ENCODE measurements at regions not wholly inside any gene's neighbourhood (a gene's known extent, or its start where the extent isn't known, plus 50 kb on each side); places are given as distances from the start of the nearest gene placed in this dataset.
"Not testable (repeated sequence)": the region's sequence is repeated elsewhere in the genome, so short reads cannot be mapped to it uniquely, and the experiment has no call there.

- FAIRE-seq = peak; percentile 21
These were observed 281.9 kb upstream of the MAF start for GRCh38 chr16:79882340-79883005.

DNA sequence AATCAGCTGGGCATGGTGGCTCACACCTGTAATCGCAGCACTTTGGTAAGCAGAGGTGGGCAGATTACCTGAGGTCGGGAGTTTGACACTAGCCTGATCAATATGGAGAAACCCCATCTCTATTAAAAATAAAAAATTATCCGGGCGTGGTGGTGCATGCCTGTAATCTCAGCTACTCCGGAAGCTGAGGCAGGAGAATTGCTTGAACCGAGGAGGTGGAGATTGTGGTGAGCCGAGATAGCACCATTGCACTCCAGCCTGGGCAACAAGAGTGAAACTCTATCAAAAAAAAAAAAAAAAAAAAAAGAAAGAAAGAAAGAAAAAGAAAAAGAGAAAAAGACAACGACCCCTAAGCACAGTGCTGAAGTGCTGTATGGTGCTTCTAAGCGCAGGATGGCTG lies 280.6 kb upstream of the MAF start:
- not testable (repeated sequence) for FAIRE-seq

- no peak for FAIRE-seq
These were observed 275.8 kb upstream of the MAF start for GRCh38 chr16:79876332-79876730.

DNA sequence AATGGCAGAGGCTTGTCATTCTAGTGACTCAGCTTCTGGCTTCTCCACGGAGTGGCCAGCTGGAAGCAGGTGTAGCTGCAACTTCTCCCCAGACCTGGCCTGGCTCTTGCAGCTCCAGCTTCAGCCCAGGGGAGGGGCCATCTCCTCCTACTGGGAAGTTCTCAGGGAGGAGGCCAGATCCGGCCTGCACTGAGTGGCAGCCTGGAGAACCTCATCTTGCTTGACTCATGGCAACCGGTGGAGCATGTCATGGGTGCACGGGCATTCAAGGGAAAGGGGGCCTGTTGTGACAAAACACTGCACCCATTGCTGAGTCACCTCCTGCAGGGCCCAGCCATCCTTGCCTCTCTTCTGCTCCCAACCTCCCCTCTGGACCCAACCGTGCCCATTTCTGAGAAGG lies 273.9 kb upstream of the MAF start:
- no peak for FAIRE-seq

DNA sequence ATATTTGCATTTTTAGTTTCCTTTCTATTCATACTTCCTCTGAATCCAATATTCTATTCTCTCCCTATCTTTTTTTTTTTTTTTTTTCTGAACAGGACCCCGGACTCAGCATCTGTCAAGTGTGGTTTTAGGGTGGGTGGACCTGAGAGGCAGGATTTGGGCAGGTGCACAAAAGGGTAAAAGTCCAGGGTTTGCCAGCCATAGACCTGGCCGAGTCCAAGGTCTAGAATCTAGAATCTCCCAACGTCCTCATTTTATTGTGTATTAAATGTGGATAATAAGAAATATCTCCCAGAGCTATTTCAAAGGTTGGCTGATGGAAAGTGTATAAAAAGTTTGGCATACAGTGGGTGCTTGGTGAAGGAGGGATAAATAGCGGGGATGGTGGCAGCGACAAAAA lies 273.3 kb upstream of the MAF start:
- FAIRE-seq = no peak

- FAIRE-seq = no peak
These were observed 271.4 kb upstream of the MAF start for GRCh38 chr16:79871906-79872305.

GRCh38 chr16:79870016-79870886 lies 269.7 kb upstream of the MAF start:
- FAIRE-seq = no peak

DNA sequence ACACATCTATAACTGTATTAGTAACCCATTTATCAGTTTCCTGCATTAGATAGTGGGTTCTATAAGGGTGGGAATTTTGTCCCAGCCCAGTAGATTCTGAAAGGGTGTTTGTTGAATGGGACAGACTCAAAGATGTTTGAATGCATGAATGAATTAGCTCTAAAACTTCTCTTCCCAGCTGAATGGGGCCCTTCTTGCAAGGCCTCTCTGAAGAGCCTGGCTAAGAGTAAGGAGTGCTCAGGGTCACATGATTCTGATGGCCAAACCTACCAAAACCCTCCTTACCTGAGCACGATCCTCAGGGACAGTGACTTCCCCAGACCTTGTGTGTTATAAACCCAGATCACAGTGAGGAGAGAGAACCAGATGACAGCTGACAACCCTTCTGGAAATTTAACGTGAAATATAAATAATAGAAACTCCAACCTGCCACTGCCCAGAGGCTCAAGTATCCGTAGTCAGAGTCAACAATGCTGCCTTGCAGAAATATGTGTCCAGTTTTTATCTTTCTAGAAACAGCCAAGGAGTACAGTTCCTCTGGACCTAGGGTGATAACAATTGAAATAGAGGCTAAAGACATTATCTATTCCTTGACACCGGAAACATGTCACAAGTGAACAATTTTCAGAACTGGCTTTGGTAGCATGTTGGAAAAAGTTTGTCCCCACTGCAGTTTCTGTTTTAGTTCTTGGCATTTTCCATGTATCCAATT lies 268.9 kb upstream of the MAF start:
- FAIRE-seq = no peak

- no peak for FAIRE-seq
These were observed 268.3 kb upstream of the MAF start for GRCh38 chr16:79868841-79869240.

DNA sequence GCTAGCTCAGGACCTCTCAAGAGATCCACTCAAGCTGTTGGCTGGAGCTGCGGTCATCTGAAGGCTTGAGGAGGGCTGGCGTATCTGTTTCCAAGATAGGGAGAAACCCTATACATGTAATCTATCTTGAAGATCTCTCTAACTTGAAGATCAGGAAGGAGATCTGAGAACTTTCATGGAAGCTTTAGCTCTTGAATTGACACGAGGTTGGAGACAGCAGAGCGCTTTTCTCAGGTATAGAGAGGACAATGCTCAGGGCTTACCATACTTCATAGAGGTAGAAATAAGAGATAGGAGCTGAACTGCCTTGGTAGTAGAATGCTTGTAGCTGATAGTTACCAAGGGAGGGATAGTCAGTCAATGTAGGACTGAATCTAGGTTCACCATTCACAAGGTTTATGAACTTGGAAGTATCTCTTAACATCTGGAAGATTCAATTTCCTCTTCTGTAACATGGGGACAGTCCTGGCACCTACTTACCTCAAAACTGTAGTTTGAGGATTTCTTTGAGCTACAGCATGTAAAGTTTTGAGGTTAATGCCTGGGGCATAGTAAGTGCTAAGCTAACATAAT lies 267.0 kb upstream of the MAF start:
- no peak for FAIRE-seq

DNA sequence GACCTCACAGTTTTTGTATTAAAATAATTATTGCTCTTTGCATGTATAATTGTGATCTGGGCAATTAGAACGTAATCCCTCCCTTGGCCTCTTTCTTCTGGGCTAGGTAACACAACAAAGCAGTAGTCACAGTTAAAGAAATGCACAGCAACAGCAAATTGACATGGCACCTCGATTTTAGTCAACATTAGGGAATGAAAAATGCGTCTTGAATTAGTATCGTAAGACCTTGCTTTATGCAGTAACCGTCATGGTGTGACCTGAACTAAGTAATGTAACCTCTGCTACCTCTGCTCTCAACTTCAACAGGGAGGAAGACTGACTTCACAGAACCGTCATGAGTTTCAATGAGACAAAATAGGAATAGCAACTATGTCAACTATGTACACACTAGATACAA lies 265.4 kb upstream of the MAF start:
- FAIRE-seq = no peak

- FAIRE-seq = no peak
These were observed 264.3 kb upstream of the MAF start for GRCh38 chr16:79864781-79865391.

DNA sequence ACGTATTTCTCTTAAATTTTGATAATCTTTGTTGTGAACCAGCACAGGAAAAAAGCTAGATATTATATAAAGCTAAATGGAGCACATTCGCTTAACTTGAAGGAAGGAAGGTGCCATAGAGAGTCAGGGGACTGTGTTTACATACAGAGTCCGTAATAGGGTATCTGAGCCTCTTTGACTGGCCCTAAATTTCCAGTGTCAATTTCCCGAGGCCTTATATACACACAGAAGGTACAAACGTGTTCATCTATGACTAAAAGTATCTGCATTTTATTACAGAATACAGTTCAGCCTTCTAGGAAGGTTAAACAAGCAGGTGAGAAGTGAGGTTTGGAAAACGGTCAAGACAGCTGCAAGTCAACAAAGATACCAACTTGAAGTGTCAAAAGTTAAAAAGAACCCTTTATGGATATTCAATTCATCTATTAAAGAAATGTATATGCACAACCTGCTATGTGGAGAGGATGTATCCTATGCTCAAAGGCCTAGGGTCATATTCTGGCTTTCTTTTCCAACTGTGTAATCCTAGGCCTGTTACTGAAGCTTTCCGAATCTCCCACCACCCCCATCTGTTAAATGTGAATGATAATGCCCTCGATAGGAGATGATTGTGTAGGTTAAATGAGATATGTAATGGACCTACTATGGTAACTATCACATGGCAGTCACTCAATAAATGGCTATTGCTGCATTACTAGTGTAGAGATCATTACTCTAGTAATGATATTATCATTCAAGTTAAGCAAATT lies 263.7 kb upstream of the MAF start:
- no peak for FAIRE-seq

DNA sequence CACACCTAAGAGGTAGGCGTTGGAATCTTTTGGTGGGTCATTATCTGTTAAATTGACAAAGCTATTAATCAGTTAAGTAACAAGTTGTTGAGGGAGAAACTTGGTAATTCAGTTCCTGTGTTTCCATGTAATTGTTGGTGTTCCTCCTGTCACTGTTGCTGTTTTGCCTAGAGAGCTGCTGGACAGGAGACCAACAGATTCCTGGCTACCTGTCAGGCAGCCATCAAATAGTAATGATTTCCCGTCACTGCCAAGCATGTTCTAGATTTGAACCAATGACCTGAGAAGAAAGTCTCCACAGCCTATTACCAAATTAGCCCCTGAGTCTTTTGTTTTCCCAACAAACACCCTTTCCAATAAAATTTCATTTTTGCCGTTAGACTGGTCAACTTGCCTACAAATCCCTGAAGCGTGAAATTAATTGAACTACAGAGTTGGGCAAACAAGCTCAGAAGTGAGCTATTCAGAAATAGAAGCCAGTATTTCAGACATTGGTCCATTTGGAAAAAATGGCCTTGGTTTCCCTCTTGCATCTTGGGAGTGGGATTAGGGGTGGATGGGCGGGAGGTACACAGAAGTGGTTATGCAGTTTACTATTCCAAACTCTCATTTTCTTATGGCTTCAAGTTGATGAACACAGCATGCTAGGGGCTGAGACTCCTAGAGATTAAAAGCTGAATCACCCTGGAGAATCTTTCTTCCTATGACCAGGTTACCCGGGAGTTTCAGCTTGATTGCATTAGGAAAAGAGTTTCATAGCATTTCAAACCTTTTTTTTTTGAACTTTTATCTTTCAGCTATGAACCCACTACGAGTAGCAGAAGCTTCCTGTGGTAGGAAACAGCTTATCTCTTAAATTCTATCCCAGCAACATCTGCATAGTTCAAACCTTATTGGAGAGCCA lies 262.8 kb upstream of the MAF start:
- no peak for FAIRE-seq

DNA sequence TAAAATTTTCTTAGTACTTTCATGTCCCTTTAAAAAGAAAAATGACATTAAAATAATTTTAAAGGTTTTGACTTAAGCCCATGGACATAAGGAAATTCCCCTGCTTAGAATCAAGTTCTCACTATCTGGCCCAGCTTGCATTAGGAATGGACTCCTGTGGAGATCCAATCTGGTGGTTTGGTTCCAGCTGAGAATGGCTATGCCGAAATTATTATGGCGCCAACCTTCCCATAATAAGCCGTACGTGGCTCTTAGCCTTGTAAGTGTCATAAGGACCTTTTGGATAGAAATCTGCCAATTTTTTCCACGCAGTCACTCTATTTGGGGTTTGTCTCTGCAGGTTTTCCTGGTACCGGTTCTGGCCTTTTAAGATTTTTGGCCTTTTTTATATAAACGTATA lies 262.1 kb upstream of the MAF start:
- no peak for FAIRE-seq

DNA sequence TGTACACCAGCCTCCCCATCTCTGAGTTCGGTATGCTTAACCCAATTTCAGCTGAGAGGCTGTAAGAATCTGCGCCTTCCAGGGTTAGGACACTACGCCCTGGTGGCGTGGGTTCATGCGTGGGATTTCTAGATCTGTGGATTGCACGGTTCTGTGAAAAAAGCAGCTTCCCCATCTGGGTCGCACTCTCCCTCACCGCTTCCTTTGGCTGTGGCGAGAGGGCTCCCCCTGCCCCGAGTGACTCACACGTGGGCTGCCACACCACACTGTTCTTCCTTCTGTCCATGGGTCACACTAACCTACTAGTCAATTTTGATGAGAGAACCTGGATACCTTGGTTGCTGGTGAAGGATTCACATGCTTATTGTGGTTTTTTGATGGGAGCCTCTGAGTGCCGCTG lies 256.0 kb upstream of the MAF start:
- no peak for FAIRE-seq

DNA sequence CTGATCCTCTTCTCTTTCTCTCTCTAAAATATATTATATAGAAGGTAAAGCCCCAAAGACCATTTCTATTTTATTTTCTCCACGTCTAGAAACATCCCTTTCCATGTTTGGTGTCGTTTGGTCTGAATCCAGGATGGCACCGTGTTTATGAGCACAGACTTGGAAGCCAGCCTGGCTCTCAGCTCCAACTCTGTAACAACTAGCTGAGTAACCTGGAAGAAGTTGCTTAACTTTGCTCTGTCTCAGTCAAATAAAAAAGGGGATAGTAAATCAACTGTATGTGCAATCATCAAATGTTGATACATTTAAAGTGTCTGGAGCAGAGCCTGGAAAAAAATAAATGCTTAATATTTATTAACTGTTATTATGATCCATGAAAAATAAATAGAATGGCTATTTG lies 249.8 kb upstream of the MAF start:
- no peak for FAIRE-seq

DNA sequence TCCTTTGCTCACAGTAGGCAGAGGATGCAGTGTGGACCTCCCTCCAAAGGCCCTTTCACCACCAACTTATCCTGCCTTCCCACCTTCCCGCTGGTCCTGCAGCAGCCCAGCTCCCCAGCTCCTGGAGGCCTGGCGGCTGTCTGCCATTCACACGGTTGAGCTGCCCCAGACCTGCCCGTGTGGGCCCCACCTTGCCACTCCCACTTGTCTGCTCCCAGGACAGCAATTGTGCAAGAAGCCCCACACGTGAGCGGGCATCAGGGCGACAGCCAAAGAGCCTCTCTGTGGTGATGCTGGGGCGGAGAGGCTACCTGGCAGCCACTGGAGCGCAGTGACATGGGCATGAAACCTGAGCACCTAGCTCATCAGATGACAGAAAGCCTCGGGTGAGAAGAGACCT lies 248.6 kb upstream of the MAF start:
- no peak for FAIRE-seq

GRCh38 chr16:79848719-79849118 lies 248.2 kb upstream of the MAF start:
- no peak for FAIRE-seq

DNA sequence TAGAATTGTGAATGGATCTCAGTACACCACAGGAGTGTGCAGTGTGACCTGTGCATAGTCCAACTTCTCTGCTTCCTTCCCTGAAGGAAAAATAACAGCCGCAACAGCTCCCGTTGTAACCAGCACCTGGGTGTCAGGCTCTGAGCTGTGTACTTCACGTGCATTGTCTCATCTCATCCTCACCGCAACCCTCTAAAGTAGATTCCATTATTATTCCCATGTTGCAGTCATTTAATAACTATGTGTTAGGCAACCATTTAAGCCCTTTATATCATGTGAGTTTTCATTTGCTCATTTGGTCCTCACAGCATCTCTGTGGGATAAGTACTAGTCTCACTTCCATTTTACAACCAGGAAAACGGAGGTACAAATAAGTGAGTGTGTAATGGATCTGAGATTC lies 247.0 kb upstream of the MAF start:
- FAIRE-seq = no peak

GRCh38 chr16:79847101-79847500 lies 246.6 kb upstream of the MAF start:
- no peak for FAIRE-seq
